ENCODE measurements at regions not wholly inside any gene's neighbourhood (a gene's known extent, or its start where the extent isn't known, plus 50 kb on each side); places are given as distances from the start of the nearest gene placed in this dataset.

DNA sequence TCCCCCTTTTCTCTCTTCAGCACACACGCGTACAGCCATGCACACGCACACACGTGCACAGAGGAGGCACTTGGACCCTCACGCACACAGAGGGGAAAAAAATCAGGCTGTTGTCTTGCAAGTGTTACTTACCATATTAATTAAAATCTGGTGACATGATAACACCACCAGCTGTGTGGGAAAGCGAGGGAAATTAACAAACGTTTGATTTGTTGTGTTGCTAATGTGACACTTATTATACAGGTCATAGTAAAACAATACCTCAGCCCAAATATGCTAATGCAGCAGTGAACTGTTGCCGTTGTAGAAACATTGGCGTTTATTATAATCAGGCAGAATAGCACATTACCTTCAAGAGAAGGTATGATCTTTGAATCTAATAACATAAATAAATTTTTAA lies 211.7 kb downstream of the TEX29 start:
- TF ChIP-seq, protein P1, sequence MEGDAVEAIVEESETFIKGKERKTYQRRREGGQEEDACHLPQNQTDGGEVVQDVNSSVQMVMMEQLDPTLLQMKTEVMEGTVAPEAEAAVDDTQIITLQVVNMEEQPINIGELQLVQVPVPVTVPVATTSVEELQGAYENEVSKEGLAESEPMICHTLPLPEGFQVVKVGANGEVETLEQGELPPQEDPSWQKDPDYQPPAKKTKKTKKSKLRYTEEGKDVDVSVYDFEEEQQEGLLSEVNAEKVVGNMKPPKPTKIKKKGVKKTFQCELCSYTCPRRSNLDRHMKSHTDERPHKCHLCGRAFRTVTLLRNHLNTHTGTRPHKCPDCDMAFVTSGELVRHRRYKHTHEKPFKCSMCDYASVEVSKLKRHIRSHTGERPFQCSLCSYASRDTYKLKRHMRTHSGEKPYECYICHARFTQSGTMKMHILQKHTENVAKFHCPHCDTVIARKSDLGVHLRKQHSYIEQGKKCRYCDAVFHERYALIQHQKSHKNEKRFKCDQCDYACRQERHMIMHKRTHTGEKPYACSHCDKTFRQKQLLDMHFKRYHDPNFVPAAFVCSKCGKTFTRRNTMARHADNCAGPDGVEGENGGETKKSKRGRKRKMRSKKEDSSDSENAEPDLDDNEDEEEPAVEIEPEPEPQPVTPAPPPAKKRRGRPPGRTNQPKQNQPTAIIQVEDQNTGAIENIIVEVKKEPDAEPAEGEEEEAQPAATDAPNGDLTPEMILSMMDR (IDR thresholded peaks at IDR 0.05), result no peak
- TF ChIP-seq POLR2A (IDR thresholded peaks at IDR 0.05), result no peak

All from testis (tissue), 2 donors.